ENCODE measurements at regions not wholly inside any gene's neighbourhood (a gene's known extent, or its start where the extent isn't known, plus 50 kb on each side); places are given as distances from the start of the nearest gene placed in this dataset.

DNA sequence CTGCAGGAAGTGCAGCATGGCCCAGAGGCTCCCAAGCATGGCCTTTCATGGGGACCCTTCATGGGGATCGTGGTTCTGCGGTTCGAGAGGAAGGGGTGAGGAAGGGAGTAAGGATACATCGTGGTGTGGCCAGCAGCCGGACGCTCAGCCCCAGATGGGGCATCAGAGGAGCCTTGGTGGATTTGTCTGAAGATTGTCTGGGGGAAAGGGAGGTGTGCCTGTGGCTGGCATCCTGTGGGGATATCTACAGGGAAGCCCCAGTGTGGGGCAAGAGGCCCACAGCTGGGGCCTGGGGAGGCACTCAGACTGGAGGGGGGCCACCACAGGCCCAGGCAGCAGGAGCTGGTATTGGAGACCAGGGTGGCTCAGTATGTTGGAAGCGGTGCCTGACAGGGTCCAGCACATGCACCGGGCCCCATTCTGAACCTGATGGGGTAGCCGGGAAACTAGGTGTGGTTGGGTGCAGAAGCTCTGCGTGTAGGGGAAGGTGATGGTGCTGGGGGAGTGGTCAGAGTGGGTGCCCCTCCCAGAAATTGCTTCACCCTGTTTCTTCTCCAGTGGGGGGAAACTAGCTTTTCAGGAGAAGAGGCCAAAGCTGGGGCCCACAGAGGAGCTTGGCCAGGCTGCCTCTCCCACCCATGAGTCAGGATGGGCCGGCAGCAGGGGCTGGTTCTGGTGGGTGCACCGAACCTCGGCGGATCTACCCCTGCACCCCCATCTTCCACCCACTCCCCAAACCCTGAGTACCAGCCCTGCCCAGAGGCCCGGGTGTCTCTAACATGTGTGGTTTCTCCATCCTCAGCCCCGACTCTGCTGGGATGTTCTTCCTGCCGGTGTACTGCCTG is 274.4 kb upstream of the HDAC4 start:
- TF ChIP-seq, protein P1, sequence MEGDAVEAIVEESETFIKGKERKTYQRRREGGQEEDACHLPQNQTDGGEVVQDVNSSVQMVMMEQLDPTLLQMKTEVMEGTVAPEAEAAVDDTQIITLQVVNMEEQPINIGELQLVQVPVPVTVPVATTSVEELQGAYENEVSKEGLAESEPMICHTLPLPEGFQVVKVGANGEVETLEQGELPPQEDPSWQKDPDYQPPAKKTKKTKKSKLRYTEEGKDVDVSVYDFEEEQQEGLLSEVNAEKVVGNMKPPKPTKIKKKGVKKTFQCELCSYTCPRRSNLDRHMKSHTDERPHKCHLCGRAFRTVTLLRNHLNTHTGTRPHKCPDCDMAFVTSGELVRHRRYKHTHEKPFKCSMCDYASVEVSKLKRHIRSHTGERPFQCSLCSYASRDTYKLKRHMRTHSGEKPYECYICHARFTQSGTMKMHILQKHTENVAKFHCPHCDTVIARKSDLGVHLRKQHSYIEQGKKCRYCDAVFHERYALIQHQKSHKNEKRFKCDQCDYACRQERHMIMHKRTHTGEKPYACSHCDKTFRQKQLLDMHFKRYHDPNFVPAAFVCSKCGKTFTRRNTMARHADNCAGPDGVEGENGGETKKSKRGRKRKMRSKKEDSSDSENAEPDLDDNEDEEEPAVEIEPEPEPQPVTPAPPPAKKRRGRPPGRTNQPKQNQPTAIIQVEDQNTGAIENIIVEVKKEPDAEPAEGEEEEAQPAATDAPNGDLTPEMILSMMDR (conservative IDR thresholded peaks at IDR 0.05 in 1 of 2, IDR thresholded peaks at IDR 0.05 in 1 of 2; ENCODE audit: low read depth in 1 of 2, low read length in 2 of 2), result no peak
- no peak for TF ChIP-seq EZH2 (IDR thresholded peaks at IDR 0.05; ENCODE audit: low read length, missing control alignments)
